Esophagus squamous epithelium (tissue), 4 donors: ENCODE measurements at regions not wholly inside any gene's neighbourhood (a gene's known extent, or its start where the extent isn't known, plus 50 kb on each side); places are given as distances from the start of the nearest gene placed in this dataset.

Experiments
- CTCF ChIP-seq, 6 experiments: fragments of 450-650 bp in 4 of 6; fragments of 200-600 bp in 2 of 6; sonication (generic) in 2 of 6; IDR thresholded peaks; one replicate each; pipeline ENCODE4 v1.5.1; 2016 to 2019; ENCODE audit warnings: antibody characterized with exemption in 6 of 6, mild to moderate bottlenecking in 4 of 6, moderate library complexity in 4 of 6
- POLR2A ChIP-seq, 4 donors: fragments of 450-650 bp; IDR thresholded peaks; one replicate each; pipeline ENCODE4 v1.6.1; 2017; ENCODE audit warnings: antibody characterized with exemption in 4 of 4, mild to moderate bottlenecking in 4 of 4, moderate library complexity in 3 of 4

GRCh38 chr11:70541176-70541575, 142.8 kb downstream of the CTTN start:
- no peak for TF ChIP-seq POLR2A (IDR thresholded peaks at IDR 0.05)
- no peak for TF ChIP-seq CTCF (IDR thresholded peaks at IDR 0.05)
